A549 (cell line): ENCODE measurements at regions not wholly inside any gene's neighbourhood (a gene's known extent, or its start where the extent isn't known, plus 50 kb on each side); places are given as distances from the start of the nearest gene placed in this dataset.

Experiments used
- CHD4 ChIP-seq: fragments of 200-600 bp; sonication (generic); IDR thresholded peaks from 2 replicates; pipeline ENCODE4 v1.6.1; 2016; ENCODE audit warnings: antibody characterized with exemption, mild to moderate bottlenecking, borderline replicate concordance
- NFE2L2 ChIP-seq: fragments of 150-350 bp; conservative IDR thresholded peaks from 2 replicates; pipeline ENCODE4 v1.6.1; 2014; ENCODE audit warnings: low read length
- SREBF2 ChIP-seq: fragments of 450-650 bp; IDR thresholded peaks from 2 replicates; pipeline ENCODE4 v1.6.1; 2014; ENCODE audit warnings: mild to moderate bottlenecking, moderate library complexity
- TF ChIP-seq, protein P1 (sequence below): fragments of >200 bp; sonication (Bioruptor Twin); formaldehyde crosslinking; IDR thresholded peaks from 3 replicates; pipeline ENCODE4 v1.5.1; 2016
- TF ChIP-seq, protein P2 (sequence below): fragments of 450-650 bp; IDR thresholded peaks from 2 replicates; pipeline ENCODE4 v1.6.1; 2014; ENCODE audit warnings: antibody characterized with exemption

DNA sequence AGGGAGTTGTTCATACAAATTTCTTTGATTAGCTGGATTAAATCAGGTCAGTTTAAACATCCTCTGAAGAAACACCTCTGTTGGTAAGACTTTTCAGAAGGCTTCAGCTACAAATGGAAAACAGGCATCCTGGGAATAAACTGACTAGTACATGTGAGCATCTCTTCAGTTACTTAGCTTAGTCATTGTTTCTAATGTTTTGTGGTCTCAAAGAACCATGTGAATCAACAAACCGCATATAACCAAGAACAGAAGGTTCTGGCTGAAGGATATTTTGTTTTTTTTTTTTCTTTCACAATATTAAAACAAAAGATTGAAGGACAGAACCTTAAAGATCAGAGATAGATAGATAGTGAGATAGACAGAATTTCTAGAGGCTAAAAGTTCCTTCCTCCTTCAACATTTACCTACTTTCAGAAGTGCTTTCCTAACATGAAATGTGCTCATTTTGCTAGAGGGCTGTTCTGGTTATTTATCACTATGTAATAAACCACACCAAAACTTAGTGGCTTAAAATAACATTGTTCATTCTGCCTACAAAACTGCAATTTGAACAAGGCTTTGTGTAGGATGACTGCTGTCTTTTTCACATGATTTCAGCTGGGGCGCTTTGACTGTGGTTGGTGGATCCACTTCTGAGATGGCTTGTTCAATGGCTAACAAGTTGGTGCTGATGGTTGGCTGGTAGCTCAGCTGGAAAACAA lies 119.8 kb upstream of the PTGFR start:
- TF ChIP-seq, protein P1, sequence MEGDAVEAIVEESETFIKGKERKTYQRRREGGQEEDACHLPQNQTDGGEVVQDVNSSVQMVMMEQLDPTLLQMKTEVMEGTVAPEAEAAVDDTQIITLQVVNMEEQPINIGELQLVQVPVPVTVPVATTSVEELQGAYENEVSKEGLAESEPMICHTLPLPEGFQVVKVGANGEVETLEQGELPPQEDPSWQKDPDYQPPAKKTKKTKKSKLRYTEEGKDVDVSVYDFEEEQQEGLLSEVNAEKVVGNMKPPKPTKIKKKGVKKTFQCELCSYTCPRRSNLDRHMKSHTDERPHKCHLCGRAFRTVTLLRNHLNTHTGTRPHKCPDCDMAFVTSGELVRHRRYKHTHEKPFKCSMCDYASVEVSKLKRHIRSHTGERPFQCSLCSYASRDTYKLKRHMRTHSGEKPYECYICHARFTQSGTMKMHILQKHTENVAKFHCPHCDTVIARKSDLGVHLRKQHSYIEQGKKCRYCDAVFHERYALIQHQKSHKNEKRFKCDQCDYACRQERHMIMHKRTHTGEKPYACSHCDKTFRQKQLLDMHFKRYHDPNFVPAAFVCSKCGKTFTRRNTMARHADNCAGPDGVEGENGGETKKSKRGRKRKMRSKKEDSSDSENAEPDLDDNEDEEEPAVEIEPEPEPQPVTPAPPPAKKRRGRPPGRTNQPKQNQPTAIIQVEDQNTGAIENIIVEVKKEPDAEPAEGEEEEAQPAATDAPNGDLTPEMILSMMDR: no peak
- no peak for TF ChIP-seq NFE2L2
- TF ChIP-seq CHD4: no peak
- no peak for TF ChIP-seq SREBF2
- TF ChIP-seq, protein P2, sequence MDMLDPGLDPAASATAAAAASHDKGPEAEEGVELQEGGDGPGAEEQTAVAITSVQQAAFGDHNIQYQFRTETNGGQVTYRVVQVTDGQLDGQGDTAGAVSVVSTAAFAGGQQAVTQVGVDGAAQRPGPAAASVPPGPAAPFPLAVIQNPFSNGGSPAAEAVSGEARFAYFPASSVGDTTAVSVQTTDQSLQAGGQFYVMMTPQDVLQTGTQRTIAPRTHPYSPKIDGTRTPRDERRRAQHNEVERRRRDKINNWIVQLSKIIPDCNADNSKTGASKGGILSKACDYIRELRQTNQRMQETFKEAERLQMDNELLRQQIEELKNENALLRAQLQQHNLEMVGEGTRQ: no peak
